LNCAP (cell line): ENCODE measurements at regions not wholly inside any gene's neighbourhood (a gene's known extent, or its start where the extent isn't known, plus 50 kb on each side); places are given as distances from the start of the nearest gene placed in this dataset.

Source experiments
- TF ChIP-seq, protein P1 (sequence below): fragments of 450-650 bp; IDR thresholded peaks from 2 replicates; pipeline ENCODE4 v1.5.1; 2017; ENCODE audit warnings: mild to moderate bottlenecking

DNA sequence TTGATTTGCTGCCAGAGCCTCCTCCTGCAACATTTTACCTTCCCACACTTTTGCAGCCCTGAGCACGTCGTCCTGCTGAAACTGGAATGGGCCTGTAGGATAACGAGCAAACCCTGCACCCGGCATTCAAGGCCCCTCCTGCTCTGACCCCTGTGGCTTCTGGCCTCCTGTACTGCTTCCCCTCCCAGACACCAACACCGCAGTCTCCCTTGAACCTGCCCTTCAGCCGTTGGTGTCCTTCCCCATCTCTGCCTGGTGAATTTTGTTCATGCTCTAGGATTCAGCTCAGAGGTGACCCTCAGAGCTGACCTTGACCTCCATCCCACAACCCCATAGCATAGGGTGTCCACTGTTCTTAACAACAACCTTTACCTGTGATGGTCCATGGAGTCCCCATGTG lies 535.1 kb downstream of the MATN1 start:
- TF ChIP-seq, protein P1, sequence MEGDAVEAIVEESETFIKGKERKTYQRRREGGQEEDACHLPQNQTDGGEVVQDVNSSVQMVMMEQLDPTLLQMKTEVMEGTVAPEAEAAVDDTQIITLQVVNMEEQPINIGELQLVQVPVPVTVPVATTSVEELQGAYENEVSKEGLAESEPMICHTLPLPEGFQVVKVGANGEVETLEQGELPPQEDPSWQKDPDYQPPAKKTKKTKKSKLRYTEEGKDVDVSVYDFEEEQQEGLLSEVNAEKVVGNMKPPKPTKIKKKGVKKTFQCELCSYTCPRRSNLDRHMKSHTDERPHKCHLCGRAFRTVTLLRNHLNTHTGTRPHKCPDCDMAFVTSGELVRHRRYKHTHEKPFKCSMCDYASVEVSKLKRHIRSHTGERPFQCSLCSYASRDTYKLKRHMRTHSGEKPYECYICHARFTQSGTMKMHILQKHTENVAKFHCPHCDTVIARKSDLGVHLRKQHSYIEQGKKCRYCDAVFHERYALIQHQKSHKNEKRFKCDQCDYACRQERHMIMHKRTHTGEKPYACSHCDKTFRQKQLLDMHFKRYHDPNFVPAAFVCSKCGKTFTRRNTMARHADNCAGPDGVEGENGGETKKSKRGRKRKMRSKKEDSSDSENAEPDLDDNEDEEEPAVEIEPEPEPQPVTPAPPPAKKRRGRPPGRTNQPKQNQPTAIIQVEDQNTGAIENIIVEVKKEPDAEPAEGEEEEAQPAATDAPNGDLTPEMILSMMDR = no peak

DNA sequence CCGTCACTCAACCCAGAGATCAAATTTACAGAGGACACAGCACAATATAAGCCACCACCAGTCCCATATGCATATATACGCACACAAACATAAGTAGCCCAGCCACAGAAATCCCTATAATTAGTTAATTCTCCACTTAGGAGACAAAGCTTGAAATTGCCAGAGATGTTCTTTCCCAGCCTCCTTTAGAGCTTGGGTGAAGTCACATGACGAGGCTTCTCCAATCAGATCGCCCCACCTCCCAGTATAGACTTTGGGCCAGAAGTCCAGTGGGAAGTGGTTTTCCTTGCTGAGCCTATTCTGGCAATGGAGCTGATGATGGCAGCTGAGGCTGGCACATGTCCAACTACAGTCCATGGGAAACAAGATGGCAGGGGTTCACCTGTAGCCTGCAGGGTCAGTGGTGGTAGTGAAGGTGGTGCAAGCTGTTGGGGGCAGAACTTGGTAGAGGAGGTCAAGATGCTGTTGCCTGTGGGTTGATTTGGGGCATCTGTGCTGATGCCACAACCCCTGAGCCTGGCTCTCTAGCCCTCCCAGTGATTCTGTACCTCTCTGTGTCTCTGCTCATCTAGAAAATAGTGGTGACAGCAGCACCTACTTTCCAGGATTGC lies 535.9 kb downstream of the MATN1 start:
- TF ChIP-seq, protein P1 = no peak

DNA sequence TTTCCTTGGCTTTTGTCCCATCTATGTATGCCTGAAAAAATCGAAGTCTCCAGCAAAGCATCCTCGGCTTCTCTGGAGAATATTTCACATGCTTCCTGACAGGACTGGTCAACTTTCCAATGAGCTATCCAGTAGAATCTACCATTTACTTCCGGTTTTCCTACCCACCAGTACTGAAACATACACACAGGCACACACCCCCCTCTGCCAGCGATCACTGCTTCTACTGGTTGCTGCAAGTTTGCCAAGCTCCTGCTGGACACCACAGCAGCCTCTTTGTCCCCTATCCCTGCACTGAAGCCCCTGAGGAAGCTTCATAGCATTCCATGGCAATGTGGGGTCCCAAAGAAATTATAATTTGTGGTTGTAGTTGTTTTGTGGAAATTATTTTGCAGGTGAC lies 536.8 kb downstream of the MATN1 start:
- TF ChIP-seq, protein P1 = no peak

DNA sequence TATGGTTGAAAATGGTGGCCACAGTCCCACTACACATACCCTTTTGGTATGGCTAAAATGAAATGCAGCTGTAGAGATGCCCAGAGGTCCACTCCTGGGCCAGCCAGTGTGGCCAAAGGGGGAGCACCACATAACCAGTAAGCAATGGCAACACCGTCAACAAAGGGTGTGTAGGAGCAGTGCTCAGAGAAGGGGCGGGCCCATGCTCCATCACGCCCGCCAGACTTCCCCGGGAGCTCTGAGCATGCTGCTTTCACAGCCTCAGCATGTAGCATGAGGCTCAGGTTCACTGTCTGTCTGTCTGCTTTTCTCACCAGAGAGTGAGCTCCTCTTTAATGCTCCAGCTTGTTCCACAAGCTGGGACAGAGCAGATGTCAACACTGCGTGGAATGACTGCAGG lies 537.6 kb downstream of the MATN1 start:
- TF ChIP-seq, protein P1 = no peak

DNA sequence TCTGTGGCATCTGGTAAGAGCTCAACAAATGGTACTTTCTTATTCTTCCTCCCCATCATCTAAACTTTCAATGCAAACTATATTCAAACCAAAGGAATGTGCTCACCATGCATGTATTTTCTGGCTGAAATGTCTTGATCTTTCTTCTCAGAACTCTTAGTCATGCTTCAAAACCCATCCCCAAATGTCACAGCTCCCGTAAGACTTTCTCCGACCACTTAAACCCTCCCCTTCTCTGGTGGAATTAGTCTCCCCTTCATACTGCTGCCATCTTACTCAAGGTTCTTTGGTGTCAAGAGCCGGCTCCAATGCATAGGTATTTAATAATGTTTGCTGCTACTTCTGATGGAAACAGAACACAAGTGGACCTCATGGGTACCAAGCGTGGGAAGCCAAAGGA lies 538.1 kb downstream of the MATN1 start:
- TF ChIP-seq, protein P1 = no peak

DNA sequence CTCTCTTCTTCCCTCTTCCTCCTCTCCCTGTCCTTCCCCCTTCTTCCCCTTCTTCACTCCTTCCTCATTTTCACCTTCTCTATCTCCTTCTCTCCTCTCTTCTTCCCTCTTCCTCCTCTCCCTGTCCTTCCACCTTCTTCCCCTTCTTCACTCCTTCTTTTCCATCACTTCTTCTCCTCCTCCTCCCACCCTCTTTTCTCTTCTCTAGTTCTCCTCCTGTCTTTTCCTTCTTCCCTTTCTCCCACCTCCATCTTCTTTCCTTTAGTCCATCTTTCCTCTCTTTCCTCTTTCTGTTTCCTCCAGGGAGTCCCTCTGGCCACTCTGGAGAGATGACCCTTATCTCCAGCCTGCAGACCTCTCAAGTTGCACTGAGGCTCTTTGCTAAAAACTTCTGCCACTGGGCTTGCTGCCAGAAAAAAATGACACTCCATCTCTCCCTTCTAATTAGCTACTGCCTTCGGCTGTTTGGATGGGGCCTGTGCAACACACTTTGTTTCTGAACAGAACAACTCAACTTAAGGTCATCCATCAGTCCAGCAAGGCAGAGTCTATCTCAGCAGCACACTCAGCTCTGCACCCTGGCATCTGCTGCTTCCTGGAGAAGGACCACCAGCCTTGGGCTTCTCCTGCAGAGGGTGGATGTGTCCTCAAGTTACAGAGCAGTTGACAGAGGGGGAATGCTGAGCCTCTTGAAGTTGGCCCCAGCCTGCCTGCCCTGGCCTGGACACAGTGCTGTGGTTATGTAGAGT lies 538.8 kb downstream of the MATN1 start:
- TF ChIP-seq, protein P1 = no peak

DNA sequence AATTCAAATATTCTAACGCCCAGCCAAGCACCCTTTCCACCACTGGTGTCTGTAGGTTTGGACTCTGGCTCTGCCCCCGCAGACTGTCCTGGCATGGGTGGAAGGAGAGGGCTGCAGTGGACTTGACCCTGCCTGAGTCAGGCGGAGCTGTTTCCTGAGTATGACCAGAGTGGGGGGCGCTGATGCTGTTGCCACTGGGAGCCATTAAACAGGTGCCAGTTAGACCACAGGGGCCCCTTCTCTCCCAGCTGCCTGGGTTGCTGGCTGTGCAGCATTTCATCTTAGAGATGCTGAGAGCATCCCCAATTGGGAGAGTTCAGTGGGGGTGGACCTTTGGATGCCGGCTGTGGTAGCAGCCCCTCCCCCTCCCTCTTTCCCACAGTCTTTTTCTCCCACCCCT lies 539.5 kb downstream of the MATN1 start:
- TF ChIP-seq, protein P1 = no peak
